ENCODE measurements at regions not wholly inside any gene's neighbourhood (a gene's known extent, or its start where the extent isn't known, plus 50 kb on each side); places are given as distances from the start of the nearest gene placed in this dataset.

DNA sequence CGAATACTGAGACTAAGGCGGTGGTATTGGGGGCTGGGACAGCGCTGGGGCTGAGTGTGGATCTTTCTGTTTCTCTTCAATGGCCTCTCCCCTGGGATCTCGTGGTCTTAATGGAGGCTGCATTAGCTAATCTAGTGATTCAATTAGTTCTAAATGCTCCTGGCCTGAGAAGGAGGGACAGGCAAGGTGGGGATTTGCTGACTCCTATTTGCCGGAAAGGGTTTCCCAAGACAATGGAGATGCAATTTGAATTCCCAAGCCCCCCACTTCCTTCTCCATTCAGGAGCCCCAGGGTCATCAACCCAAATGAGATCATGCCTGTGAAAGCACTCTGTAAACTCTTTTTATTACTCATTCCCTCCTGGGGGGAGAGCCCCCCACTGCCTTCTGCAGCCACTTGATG lies 111.7 kb upstream of the PLXNA4 start:
- Histone ChIP-seq H3K27ac (ENCODE audit: low read length) (no peak overlapping the region), H3K4me3 (ENCODE audit: low read length) (no peak overlapping the region)
- no peak for TF ChIP-seq RAD21 (conservative IDR thresholded peaks at IDR 0.05)
- no peak for TF ChIP-seq EZH2 (IDR thresholded peaks at IDR 0.05; ENCODE audit: borderline replicate concordance, insufficient read depth, low read length, poor library complexity, severe bottlenecking)
- TF ChIP-seq, protein P1, sequence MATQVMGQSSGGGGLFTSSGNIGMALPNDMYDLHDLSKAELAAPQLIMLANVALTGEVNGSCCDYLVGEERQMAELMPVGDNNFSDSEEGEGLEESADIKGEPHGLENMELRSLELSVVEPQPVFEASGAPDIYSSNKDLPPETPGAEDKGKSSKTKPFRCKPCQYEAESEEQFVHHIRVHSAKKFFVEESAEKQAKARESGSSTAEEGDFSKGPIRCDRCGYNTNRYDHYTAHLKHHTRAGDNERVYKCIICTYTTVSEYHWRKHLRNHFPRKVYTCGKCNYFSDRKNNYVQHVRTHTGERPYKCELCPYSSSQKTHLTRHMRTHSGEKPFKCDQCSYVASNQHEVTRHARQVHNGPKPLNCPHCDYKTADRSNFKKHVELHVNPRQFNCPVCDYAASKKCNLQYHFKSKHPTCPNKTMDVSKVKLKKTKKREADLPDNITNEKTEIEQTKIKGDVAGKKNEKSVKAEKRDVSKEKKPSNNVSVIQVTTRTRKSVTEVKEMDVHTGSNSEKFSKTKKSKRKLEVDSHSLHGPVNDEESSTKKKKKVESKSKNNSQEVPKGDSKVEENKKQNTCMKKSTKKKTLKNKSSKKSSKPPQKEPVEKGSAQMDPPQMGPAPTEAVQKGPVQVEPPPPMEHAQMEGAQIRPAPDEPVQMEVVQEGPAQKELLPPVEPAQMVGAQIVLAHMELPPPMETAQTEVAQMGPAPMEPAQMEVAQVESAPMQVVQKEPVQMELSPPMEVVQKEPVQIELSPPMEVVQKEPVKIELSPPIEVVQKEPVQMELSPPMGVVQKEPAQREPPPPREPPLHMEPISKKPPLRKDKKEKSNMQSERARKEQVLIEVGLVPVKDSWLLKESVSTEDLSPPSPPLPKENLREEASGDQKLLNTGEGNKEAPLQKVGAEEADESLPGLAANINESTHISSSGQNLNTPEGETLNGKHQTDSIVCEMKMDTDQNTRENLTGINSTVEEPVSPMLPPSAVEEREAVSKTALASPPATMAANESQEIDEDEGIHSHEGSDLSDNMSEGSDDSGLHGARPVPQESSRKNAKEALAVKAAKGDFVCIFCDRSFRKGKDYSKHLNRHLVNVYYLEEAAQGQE (IDR thresholded peaks at IDR 0.05; ENCODE audit: borderline replicate concordance) = no peak
- TF ChIP-seq EP300 (conservative IDR thresholded peaks at IDR 0.05; ENCODE audit: poor library complexity, severe bottlenecking) = no peak
- TF ChIP-seq TAF1 (IDR thresholded peaks at IDR 0.05; ENCODE audit: low read depth) = no peak
- no peak for TF ChIP-seq SMC3 (conservative IDR thresholded peaks at IDR 0.05; ENCODE audit: poor library complexity)
- TF ChIP-seq, protein P2, sequence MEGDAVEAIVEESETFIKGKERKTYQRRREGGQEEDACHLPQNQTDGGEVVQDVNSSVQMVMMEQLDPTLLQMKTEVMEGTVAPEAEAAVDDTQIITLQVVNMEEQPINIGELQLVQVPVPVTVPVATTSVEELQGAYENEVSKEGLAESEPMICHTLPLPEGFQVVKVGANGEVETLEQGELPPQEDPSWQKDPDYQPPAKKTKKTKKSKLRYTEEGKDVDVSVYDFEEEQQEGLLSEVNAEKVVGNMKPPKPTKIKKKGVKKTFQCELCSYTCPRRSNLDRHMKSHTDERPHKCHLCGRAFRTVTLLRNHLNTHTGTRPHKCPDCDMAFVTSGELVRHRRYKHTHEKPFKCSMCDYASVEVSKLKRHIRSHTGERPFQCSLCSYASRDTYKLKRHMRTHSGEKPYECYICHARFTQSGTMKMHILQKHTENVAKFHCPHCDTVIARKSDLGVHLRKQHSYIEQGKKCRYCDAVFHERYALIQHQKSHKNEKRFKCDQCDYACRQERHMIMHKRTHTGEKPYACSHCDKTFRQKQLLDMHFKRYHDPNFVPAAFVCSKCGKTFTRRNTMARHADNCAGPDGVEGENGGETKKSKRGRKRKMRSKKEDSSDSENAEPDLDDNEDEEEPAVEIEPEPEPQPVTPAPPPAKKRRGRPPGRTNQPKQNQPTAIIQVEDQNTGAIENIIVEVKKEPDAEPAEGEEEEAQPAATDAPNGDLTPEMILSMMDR (IDR thresholded peaks at IDR 0.05; ENCODE audit: poor library complexity, severe bottlenecking) = no peak
- no peak for TF ChIP-seq POLR2AphosphoS5 (IDR thresholded peaks at IDR 0.05)
- no peak for TF ChIP-seq MXI1 (conservative IDR thresholded peaks at IDR 0.05; ENCODE audit: poor library complexity, severe bottlenecking)

DNA sequence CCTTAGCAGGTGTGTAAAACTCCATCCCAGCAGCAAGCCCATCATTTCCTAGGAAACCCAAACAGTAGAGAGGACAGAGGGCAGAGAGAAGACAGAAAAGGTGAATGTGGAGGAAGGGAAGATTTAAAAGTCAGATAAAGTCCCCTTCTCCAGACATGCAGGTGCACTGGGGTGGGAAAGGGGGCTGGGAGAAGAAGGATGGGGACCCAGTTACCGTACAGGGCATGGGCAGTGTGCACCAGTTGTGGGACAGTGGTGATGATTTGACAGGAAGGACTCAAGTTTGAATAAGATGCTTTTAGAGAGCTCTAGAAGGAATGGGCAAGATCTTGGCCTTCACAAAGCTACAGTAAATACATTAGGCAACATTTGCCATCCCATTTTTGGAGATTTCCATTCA lies 110.7 kb upstream of the PLXNA4 start:
- TF ChIP-seq MXI1 (conservative IDR thresholded peaks at IDR 0.05; ENCODE audit: poor library complexity, severe bottlenecking) = no peak
- no peak for TF ChIP-seq TAF1 (IDR thresholded peaks at IDR 0.05; ENCODE audit: low read depth)
- no peak for TF ChIP-seq EP300 (conservative IDR thresholded peaks at IDR 0.05; ENCODE audit: poor library complexity, severe bottlenecking)
- TF ChIP-seq, protein P2 (IDR thresholded peaks at IDR 0.05; ENCODE audit: poor library complexity, severe bottlenecking) = no peak
- no peak for TF ChIP-seq RAD21 (conservative IDR thresholded peaks at IDR 0.05)
- no peak for TF ChIP-seq SMC3 (conservative IDR thresholded peaks at IDR 0.05; ENCODE audit: poor library complexity)
- TF ChIP-seq EZH2 (IDR thresholded peaks at IDR 0.05; ENCODE audit: borderline replicate concordance, insufficient read depth, low read length, poor library complexity, severe bottlenecking) = no peak
- no peak for TF ChIP-seq POLR2AphosphoS5 (IDR thresholded peaks at IDR 0.05)
- TF ChIP-seq, protein P1 (IDR thresholded peaks at IDR 0.05; ENCODE audit: borderline replicate concordance) = no peak
- no peaks in the 10 kb centered on the region for H3F3A ChIP-seq (ENCODE audit: insufficient read depth, low read length, poor library complexity, severe bottlenecking)
- H2AFZ ChIP-seq (ENCODE audit: low read depth, low read length) = no peak overlapping the region
- H4K20me1 ChIP-seq (ENCODE audit: insufficient read depth) = no peaks in the 10 kb centered on the region
- no peaks in the 10 kb centered on the region for H3K9me2 ChIP-seq (ENCODE audit: insufficient read depth, low read length)
- H3K9me3 ChIP-seq (ENCODE audit: low read length) = no peaks in the 10 kb centered on the region
- H3K4me2 ChIP-seq (ENCODE audit: low read length) = no peak overlapping the region
- no peak overlapping the region for H3K27ac ChIP-seq (ENCODE audit: low read length)
- no peaks in the 10 kb centered on the region for H3K79me2 ChIP-seq (replicated peaks; ENCODE audit: insufficient read depth, low read length)
- H3K9ac ChIP-seq (ENCODE audit: low read length) = no peak overlapping the region
- H3K4me3 ChIP-seq (ENCODE audit: low read length) = no peak overlapping the region
- no peaks in the 10 kb centered on the region for H3K36me3 ChIP-seq (ENCODE audit: insufficient read depth, low read length)
- no peaks in the 10 kb centered on the region for H3K27me3 ChIP-seq (ENCODE audit: insufficient read depth, low read depth, low read length)

More for the DNA sequence above, 111.7 kb upstream of the PLXNA4 start:
- H3F3A ChIP-seq (ENCODE audit: insufficient read depth, low read length, poor library complexity, severe bottlenecking) = no peaks in the 10 kb centered on the region
- H3K9me2 ChIP-seq (ENCODE audit: insufficient read depth, low read length) = no peaks in the 10 kb centered on the region
- H3K36me3 ChIP-seq (ENCODE audit: insufficient read depth, low read length) = no peaks in the 10 kb centered on the region
- H2AFZ ChIP-seq (ENCODE audit: low read depth, low read length) = no peak overlapping the region
- H3K79me2 ChIP-seq (replicated peaks; ENCODE audit: insufficient read depth, low read length) = no peaks in the 10 kb centered on the region
- H4K20me1 ChIP-seq (ENCODE audit: insufficient read depth) = no peaks in the 10 kb centered on the region
- no peak overlapping the region for H3K4me2 ChIP-seq (ENCODE audit: low read length)
- no peaks in the 10 kb centered on the region for H3K9me3 ChIP-seq (ENCODE audit: low read length)
- no peak overlapping the region for H3K9ac ChIP-seq (ENCODE audit: low read length)
- H3K27me3 ChIP-seq (ENCODE audit: insufficient read depth, low read depth, low read length) = no peaks in the 10 kb centered on the region

Data from neural cell (in vitro differentiated cells).